ENCODE measurements at regions not wholly inside any gene's neighbourhood (a gene's known extent, or its start where the extent isn't known, plus 50 kb on each side); places are given as distances from the start of the nearest gene placed in this dataset.

DNA sequence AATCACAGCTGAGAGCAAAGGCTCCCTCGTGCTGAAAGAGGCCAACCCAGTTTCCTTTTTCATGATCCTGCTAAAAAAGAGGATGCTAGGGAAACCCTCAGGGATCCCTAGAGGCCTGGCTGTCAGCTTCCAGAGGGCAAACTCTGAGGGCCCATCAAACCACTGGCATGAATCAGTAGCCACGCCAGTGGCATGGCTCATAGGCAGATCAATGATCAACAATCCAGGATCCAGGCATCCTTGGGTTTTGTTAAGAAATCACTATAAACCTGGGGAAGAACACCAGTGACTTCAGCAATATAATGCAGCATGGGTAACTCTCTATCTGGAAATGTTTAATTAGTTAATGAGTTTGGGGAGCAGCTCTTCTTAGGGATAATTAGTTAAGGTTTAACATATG is 286.5 kb downstream of the C1D start (continued):
- TF ChIP-seq, protein P1, sequence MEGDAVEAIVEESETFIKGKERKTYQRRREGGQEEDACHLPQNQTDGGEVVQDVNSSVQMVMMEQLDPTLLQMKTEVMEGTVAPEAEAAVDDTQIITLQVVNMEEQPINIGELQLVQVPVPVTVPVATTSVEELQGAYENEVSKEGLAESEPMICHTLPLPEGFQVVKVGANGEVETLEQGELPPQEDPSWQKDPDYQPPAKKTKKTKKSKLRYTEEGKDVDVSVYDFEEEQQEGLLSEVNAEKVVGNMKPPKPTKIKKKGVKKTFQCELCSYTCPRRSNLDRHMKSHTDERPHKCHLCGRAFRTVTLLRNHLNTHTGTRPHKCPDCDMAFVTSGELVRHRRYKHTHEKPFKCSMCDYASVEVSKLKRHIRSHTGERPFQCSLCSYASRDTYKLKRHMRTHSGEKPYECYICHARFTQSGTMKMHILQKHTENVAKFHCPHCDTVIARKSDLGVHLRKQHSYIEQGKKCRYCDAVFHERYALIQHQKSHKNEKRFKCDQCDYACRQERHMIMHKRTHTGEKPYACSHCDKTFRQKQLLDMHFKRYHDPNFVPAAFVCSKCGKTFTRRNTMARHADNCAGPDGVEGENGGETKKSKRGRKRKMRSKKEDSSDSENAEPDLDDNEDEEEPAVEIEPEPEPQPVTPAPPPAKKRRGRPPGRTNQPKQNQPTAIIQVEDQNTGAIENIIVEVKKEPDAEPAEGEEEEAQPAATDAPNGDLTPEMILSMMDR (IDR thresholded peaks at IDR 0.05 in 2 of 3, conservative IDR thresholded peaks at IDR 0.05 in 1 of 3; ENCODE audit: borderline replicate concordance in 1 of 3, insufficient read depth in 1 of 3, low read depth in 2 of 3, low read length in 2 of 3): no peak
- TF ChIP-seq SIN3A (IDR thresholded peaks at IDR 0.05; ENCODE audit: low read depth) (no peak), CBX3 (IDR thresholded peaks at IDR 0.05; ENCODE audit: low read depth) (no peak), POLR2A (IDR thresholded peaks at IDR 0.05; ENCODE audit: borderline replicate concordance, extremely low read depth, insufficient read depth, insufficient read length) (no peak)
- TF ChIP-seq, protein P2, sequence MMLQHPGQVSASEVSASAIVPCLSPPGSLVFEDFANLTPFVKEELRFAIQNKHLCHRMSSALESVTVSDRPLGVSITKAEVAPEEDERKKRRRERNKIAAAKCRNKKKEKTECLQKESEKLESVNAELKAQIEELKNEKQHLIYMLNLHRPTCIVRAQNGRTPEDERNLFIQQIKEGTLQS (IDR thresholded peaks at IDR 0.05): no peak

DNA sequence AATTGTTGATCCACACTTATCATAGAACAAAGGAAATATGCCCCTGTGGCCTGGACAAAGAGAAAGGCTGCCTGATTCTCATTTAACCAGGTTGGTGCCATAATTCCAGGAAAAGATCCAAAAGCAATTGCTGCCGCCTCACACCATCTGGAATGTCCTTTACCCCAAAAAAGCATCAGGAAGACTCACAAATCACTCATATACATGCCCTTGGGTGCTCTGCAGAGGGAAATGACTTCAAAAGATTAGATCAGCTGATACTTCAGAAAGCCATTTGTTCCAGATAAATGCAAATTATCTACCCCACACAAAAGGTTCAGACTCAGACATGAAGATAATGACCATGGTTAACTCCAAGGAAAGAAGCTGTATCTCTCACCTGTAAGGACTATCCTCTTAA is 285.8 kb downstream of the C1D start:
- no peak for DNase-seq (ENCODE audit: low read depth, low spot score)
- TF ChIP-seq, protein P3, sequence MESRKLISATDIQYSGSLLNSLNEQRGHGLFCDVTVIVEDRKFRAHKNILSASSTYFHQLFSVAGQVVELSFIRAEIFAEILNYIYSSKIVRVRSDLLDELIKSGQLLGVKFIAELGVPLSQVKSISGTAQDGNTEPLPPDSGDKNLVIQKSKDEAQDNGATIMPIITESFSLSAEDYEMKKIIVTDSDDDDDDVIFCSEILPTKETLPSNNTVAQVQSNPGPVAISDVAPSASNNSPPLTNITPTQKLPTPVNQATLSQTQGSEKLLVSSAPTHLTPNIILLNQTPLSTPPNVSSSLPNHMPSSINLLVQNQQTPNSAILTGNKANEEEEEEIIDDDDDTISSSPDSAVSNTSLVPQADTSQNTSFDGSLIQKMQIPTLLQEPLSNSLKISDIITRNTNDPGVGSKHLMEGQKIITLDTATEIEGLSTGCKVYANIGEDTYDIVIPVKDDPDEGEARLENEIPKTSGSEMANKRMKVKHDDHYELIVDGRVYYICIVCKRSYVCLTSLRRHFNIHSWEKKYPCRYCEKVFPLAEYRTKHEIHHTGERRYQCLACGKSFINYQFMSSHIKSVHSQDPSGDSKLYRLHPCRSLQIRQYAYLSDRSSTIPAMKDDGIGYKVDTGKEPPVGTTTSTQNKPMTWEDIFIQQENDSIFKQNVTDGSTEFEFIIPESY (IDR thresholded peaks at IDR 0.05; ENCODE audit: extremely low read depth, insufficient replicate concordance, low read length): no peak
- TF ChIP-seq SIN3A (IDR thresholded peaks at IDR 0.05; ENCODE audit: low read depth) (no peak), YY1 (IDR thresholded peaks at IDR 0.05; ENCODE audit: extremely low read depth, insufficient replicate concordance, low read depth, low read length) (no peak), CBX3 (IDR thresholded peaks at IDR 0.05; ENCODE audit: low read depth) (no peak), EZH2phosphoT487 (IDR thresholded peaks at IDR 0.05; ENCODE audit: borderline replicate concordance) (no peak), EZH2 (IDR thresholded peaks at IDR 0.05) (no peak)
- Histone ChIP-seq H3K9me2 (ENCODE audit: insufficient read depth) (no peaks in the 10 kb centered on the region), H4K20me1 (ENCODE audit: insufficient read depth) (no peaks in the 10 kb centered on the region), H3K4me3 (replicated peaks in 1 of 2; ENCODE audit: low read depth in 1 of 2, low read length in 2 of 2) (no peak overlapping the region), H3K36me3 (ENCODE audit: control insufficient read depth in 1 of 2, insufficient read depth in 2 of 2, low read length in 2 of 2) (no peaks in the 10 kb centered on the region), H3K4me2 (ENCODE audit: low read length) (no peak overlapping the region), H2AFZ (ENCODE audit: low read depth, low read length, poor library complexity, severe bottlenecking) (no peak overlapping the region), H3K9ac (ENCODE audit: low read length) (no peak overlapping the region), H3K4me1 (ENCODE audit: control insufficient read depth in 1 of 2, insufficient read depth in 2 of 2, low read length in 2 of 2) (no peaks in the 10 kb centered on the region), H3K27me3 (ENCODE audit: insufficient read depth, low read length) (peaks cover 45% of the 10 kb centered on the region), H3K9me3 (ENCODE audit: control insufficient read depth in 1 of 2, insufficient read depth in 1 of 2, low read depth in 1 of 2, low read length in 2 of 2) (no peaks in the 10 kb centered on the region), H3K79me2 (ENCODE audit: insufficient read depth, low read length) (no peaks in the 10 kb centered on the region), H3K27ac (ENCODE audit: low read depth, low read length) (no peak overlapping the region)
- ATAC-seq: no peak
- intact Hi-C loops (cut with micrococcal nuclease): no loop called here
- ChIA-PET POLR2A (no interaction called here), CTCF (no interaction called here), RAD21 (ENCODE audit: low non-redundant PET in 1 of 2, low total read pairs in 2 of 2, uncharacterized antibody in 2 of 2, unreplicated experiment in 2 of 2) (no interaction called here)
- BruUV-seq (replicated peaks): no TSS peak

Data from HCT116 (cell line).